Tibial nerve (tissue), 4 donors: ENCODE measurements at regions not wholly inside any gene's neighbourhood (a gene's known extent, or its start where the extent isn't known, plus 50 kb on each side); places are given as distances from the start of the nearest gene placed in this dataset.

Experiments used
- EP300 ChIP-seq, 2 donors: sonication (generic); formaldehyde crosslinking; IDR thresholded peaks; one replicate each; pipeline ENCODE4 v1.6.1; 2017; ENCODE audit warnings: antibody characterized with exemption in 2 of 2, mild to moderate bottlenecking in 1 of 2
- POLR2A ChIP-seq, 2 donors: fragments of 450-650 bp; IDR thresholded peaks; one replicate each; pipeline ENCODE4 v1.6.1; 2017; ENCODE audit warnings: antibody characterized with exemption in 2 of 2, mild to moderate bottlenecking in 2 of 2, moderate library complexity in 2 of 2
- TF ChIP-seq, protein P1 (sequence below), 5 experiments: fragments of 200-600 bp in 3 of 5; fragments of 450-650 bp in 2 of 5; sonication (generic) in 3 of 5; IDR thresholded peaks; one replicate each; pipeline ENCODE4 v1.5.1; 2016 to 2019; ENCODE audit warnings: antibody characterized with exemption in 5 of 5, mild to moderate bottlenecking in 3 of 5, moderate library complexity in 2 of 5

DNA sequence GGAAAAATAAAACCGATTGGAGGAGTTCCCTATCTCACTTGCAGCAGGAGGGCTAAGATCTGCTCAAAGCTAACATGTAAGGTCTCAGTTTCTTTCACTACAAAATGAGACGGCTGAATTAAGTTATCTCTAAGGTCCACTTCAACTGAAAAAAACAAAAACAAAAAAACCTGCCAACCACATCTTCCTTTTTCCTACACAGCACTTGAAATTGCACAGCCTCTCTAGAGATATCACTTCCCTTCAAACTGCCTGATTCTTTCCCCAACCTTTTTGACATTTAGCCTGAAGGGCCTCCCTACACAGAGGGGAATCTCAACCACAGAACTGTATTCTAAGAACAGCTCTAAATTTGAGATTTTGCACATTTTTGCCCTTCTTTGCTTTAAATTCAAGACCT is 227.9 kb upstream of the TARS1 start:
- TF ChIP-seq, protein P1, sequence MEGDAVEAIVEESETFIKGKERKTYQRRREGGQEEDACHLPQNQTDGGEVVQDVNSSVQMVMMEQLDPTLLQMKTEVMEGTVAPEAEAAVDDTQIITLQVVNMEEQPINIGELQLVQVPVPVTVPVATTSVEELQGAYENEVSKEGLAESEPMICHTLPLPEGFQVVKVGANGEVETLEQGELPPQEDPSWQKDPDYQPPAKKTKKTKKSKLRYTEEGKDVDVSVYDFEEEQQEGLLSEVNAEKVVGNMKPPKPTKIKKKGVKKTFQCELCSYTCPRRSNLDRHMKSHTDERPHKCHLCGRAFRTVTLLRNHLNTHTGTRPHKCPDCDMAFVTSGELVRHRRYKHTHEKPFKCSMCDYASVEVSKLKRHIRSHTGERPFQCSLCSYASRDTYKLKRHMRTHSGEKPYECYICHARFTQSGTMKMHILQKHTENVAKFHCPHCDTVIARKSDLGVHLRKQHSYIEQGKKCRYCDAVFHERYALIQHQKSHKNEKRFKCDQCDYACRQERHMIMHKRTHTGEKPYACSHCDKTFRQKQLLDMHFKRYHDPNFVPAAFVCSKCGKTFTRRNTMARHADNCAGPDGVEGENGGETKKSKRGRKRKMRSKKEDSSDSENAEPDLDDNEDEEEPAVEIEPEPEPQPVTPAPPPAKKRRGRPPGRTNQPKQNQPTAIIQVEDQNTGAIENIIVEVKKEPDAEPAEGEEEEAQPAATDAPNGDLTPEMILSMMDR (IDR thresholded peaks at IDR 0.05) = no peak
- TF ChIP-seq POLR2A (IDR thresholded peaks at IDR 0.05) (no peak), EP300 (IDR thresholded peaks at IDR 0.05) (no peak)
